ENCODE measurements at regions not wholly inside any gene's neighbourhood (a gene's known extent, or its start where the extent isn't known, plus 50 kb on each side); places are given as distances from the start of the nearest gene placed in this dataset.

DNA sequence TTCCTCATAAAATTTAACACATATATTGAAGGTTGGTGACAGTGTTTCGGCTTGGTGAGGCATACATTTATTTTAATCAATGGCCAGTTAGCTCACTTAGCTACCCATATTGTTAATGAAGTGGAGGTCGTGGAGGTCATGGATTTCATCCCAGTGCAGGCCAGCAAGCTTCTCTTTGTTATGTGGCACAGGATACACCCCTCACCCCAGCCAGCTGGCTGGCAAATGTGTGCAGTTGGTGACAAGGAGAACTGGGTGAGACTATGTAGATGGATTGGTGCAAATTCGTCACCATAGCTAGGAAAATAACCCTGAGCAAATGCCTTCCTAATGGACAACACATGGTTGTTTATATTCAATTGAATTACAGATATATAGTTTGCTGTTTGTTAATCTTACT, 50.5 kb upstream of the FOXP2 start:
- H3K4me3 ChIP-seq (replicated peaks in 1 of 2; ENCODE audit: low read depth in 2 of 2, low read length in 2 of 2): no peak overlapping the region
- TF ChIP-seq, protein P1, sequence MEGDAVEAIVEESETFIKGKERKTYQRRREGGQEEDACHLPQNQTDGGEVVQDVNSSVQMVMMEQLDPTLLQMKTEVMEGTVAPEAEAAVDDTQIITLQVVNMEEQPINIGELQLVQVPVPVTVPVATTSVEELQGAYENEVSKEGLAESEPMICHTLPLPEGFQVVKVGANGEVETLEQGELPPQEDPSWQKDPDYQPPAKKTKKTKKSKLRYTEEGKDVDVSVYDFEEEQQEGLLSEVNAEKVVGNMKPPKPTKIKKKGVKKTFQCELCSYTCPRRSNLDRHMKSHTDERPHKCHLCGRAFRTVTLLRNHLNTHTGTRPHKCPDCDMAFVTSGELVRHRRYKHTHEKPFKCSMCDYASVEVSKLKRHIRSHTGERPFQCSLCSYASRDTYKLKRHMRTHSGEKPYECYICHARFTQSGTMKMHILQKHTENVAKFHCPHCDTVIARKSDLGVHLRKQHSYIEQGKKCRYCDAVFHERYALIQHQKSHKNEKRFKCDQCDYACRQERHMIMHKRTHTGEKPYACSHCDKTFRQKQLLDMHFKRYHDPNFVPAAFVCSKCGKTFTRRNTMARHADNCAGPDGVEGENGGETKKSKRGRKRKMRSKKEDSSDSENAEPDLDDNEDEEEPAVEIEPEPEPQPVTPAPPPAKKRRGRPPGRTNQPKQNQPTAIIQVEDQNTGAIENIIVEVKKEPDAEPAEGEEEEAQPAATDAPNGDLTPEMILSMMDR (IDR thresholded peaks at IDR 0.05; ENCODE audit: low read depth, low read length): no peak
- DNase-seq (ENCODE audit: low read depth in 2 of 2): no peak

DNA sequence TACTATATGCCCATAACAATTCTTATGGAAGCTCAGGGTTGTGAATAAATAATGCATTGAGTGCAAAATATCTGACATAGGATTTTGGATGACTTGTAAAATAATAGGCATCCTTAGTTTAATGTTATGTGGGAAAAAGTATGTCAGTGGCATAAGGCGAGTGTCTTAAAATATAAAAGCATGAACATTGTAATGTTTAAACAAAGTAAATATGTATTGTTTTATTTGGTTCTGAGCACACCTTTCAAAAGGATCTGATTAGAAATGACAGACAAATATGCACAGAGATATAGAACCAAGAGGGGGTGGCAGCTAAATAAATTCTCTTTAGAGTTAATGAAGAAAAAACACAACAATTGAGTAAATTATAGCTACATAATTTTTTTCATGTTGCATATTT, 51.3 kb upstream of the FOXP2 start:
- TF ChIP-seq, protein P1 (IDR thresholded peaks at IDR 0.05; ENCODE audit: low read depth, low read length): no peak
- no peak overlapping the region for H3K4me3 ChIP-seq (replicated peaks in 1 of 2; ENCODE audit: low read depth in 2 of 2, low read length in 2 of 2)
- DNase-seq (ENCODE audit: low read depth in 2 of 2): no peak

DNA sequence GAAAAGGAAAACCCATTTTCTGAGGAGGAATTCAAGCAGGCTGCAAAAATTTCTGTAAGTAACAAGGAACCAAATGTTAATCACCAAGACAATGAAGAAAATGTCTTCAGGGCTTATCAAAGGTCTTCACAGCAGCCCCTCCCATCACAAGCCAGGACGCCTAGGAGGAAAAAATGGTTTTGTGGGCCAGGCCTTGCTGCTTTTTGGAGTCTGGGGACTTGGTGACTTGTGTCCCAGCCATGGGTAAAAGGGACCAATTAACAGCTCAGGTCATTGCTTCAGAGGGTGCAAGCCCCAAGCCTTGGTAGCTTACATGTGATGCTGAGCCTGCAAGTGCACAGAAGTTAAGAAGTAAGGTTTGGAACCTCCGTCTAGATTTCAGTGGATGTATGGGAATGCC, 55.7 kb upstream of the FOXP2 start:
- H3K4me3 ChIP-seq (replicated peaks in 1 of 2; ENCODE audit: low read depth in 2 of 2, low read length in 2 of 2): no peak overlapping the region
- DNase-seq (ENCODE audit: low read depth in 2 of 2): no peak
- TF ChIP-seq, protein P1 (IDR thresholded peaks at IDR 0.05; ENCODE audit: low read depth, low read length): no peak

DNA sequence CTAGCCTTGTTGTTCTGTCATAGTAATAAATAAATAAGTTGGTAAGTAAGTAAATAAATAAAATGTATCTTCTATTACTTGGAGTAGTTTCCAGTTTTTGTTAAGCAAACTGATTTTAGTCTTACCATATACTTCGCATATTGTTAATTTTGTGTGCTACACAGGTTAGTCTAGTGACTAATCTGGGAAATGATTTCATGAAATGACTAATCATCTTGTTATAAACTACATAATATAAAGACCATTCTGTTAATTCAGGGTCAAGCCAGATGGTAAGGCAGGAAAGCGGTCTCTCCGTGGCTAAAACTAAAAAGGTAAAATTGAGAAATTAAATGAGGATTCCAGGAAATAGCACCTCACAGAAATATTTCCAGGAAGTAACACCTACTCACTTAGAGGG, 58.5 kb upstream of the FOXP2 start:
- DNase-seq (ENCODE audit: low read depth in 2 of 2): no peak
- no peak overlapping the region for H3K4me3 ChIP-seq (replicated peaks in 1 of 2; ENCODE audit: low read depth in 2 of 2, low read length in 2 of 2)
- TF ChIP-seq, protein P1 (IDR thresholded peaks at IDR 0.05; ENCODE audit: low read depth, low read length): no peak

DNA sequence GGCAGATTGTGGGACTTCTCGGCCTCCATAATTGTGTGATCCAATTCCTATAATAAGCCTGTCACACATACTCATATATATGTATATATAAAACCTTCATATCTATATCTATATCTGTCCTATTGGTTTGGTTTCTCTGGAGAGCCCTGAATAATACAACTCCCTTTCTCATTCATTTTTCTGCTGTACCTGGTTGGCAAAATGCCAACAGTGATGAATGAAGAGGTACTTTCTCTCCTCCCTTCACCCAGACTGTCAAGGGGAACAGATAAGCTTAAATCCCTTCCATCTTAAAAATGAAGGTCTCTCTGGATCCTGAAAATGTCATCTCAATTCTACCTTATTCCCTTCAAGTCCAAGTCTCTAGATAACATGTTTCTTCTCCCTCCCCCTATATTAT, 60.3 kb upstream of the FOXP2 start:
- TF ChIP-seq, protein P1 (IDR thresholded peaks at IDR 0.05; ENCODE audit: low read depth, low read length): no peak
- no peak for DNase-seq (ENCODE audit: low read depth in 2 of 2)
- no peak overlapping the region for H3K4me3 ChIP-seq (replicated peaks in 1 of 2; ENCODE audit: low read depth in 2 of 2, low read length in 2 of 2)

DNA sequence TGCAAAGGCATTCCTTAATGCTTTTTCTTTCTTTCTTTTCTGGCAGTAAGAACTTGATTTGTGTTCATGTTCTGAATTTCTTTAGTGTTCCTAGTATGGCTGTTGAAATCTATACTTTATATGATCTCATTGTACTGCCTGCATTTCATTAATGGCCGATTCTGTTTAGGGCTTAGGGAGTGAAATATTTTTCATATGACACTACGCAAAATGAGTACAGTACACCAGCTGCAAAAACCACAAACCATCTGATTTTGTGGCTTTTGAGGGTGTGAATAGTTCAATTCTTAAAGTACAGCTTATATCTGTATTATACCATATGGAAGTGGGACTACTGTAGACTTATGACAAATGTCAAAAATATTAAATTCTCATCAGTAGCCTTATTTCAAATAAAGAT, 69.1 kb upstream of the FOXP2 start:
- peak; percentile 2 to 6 for DNase-seq (ENCODE audit: low read depth in 2 of 2)
- TF ChIP-seq, protein P1 (IDR thresholded peaks at IDR 0.05; ENCODE audit: low read depth, low read length): no peak
- H3K4me3 ChIP-seq (replicated peaks in 1 of 2; ENCODE audit: low read depth in 2 of 2, low read length in 2 of 2): no peak overlapping the region

DNA sequence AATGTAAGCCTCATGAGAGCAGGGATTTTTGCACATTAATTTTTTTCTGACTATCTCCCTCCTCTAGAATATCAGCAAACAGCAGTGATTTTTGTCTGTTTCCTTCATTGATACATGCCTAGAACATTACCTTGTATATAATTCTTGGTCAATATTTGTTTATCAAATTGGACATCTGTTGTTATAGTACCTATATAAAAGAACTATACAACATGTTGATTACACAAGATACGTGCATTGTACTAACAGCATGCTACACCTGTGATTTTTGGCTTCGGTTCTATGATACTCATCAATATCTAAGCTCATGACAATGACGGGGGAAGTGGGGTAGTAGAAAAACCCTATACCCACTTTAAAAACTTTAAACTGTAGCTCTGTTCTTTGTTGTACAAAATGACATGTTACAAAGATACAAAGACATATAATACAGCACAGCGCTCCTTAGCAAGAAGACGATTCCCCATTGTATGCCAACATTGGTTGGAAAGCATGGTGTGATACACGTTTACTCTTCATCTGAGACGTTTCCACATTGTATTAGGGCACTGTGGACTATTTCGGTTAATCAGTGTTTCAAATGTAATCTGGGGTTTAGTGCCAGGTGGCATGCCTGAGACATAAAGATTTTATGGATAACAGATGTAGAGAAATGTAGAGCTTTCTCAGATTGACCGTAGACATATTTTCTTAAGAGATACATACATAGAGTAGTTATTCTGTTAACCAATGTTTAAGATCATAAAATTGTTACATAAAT, 70.5 kb upstream of the FOXP2 start:
- DNase-seq (ENCODE audit: low read depth in 2 of 2): no peak
- TF ChIP-seq, protein P1 (IDR thresholded peaks at IDR 0.05; ENCODE audit: low read depth, low read length): no peak
- H3K4me3 ChIP-seq (replicated peaks in 1 of 2; ENCODE audit: low read depth in 2 of 2, low read length in 2 of 2): no peak overlapping the region
